GM21515 (cell line): ENCODE measurements at regions not wholly inside any gene's neighbourhood (a gene's known extent, or its start where the extent isn't known, plus 50 kb on each side); places are given as distances from the start of the nearest gene placed in this dataset.

Experiments
- ATAC-seq: cut with Tn5 transposase; IDR thresholded peaks from one replicate; pipeline ENCODE4 v1.9.1; 2021; ENCODE audit not compliant: unreplicated experiment

GRCh38 chr18:73478191-73478590, 610.4 kb upstream of the NETO1 start:
- no peak for ATAC-seq

- no peak for ATAC-seq
These were observed 608.2 kb upstream of the NETO1 start for GRCh38 chr18:73476031-73476430.

GRCh38 chr18:73462092-73462491, 594.3 kb upstream of the NETO1 start:
- no peak for ATAC-seq

- ATAC-seq: no peak
These were observed 593.9 kb upstream of the NETO1 start for GRCh38 chr18:73461780-73462059.

- no peak for ATAC-seq
These were observed 593.4 kb upstream of the NETO1 start for GRCh38 chr18:73461038-73461779.

GRCh38 chr18:73458186-73458964, 590.6 kb upstream of the NETO1 start:
- ATAC-seq: no peak

- no peak for ATAC-seq
These were observed 588.9 kb upstream of the NETO1 start for GRCh38 chr18:73456643-73457042.

GRCh38 chr18:73452866-73453265, 585.1 kb upstream of the NETO1 start:
- ATAC-seq: no peak

- no peak for ATAC-seq
These were observed 578.7 kb upstream of the NETO1 start for GRCh38 chr18:73446502-73446901.

GRCh38 chr18:73431620-73432019, 563.8 kb upstream of the NETO1 start:
- ATAC-seq: no peak

GRCh38 chr18:73421010-73421409, 553.2 kb upstream of the NETO1 start:
- no peak for ATAC-seq

GRCh38 chr18:73419531-73419930, 551.7 kb upstream of the NETO1 start:
- no peak for ATAC-seq

- ATAC-seq: no peak
These were observed 546.8 kb upstream of the NETO1 start for GRCh38 chr18:73414598-73414997.

- ATAC-seq: no peak
These were observed 546.3 kb upstream of the NETO1 start for GRCh38 chr18:73414069-73414468.

GRCh38 chr18:73409242-73409641, 541.5 kb upstream of the NETO1 start:
- no peak for ATAC-seq

GRCh38 chr18:73408469-73408868, 540.7 kb upstream of the NETO1 start:
- no peak for ATAC-seq

- no peak for ATAC-seq
These were observed 539.7 kb upstream of the NETO1 start for GRCh38 chr18:73407506-73407905.

- no peak for ATAC-seq
These were observed 516.5 kb upstream of the NETO1 start for GRCh38 chr18:73384246-73384645.

GRCh38 chr18:73381699-73382036, 513.9 kb upstream of the NETO1 start:
- no peak for ATAC-seq

GRCh38 chr18:73381016-73381698, 513.4 kb upstream of the NETO1 start:
- ATAC-seq: no peak

- ATAC-seq: no peak
These were observed 498.9 kb upstream of the NETO1 start for GRCh38 chr18:73366713-73367112.

GRCh38 chr18:73365018-73365417, 497.2 kb upstream of the NETO1 start:
- no peak for ATAC-seq
